ENCODE measurements at regions not wholly inside any gene's neighbourhood (a gene's known extent, or its start where the extent isn't known, plus 50 kb on each side); places are given as distances from the start of the nearest gene placed in this dataset.

DNA sequence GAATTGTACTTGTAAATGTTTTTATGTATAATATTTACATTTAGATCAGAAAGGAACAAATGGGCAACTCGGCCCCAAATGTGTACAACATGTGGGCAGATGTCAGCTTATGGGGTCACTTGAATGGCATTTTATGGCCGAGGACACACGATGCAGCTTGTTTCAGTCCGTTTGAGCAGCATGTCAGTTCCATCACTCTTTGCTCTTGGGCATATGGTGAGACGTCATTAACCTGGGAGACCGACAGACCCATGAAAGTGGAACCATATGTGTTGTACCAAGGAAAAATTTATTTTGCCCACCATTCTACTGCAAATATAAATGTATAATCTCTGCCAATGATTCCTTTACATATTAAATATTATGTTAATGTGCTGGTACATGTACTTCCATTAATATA, 561.9 kb upstream of the SOX9 start:
- TF ChIP-seq, protein P1, sequence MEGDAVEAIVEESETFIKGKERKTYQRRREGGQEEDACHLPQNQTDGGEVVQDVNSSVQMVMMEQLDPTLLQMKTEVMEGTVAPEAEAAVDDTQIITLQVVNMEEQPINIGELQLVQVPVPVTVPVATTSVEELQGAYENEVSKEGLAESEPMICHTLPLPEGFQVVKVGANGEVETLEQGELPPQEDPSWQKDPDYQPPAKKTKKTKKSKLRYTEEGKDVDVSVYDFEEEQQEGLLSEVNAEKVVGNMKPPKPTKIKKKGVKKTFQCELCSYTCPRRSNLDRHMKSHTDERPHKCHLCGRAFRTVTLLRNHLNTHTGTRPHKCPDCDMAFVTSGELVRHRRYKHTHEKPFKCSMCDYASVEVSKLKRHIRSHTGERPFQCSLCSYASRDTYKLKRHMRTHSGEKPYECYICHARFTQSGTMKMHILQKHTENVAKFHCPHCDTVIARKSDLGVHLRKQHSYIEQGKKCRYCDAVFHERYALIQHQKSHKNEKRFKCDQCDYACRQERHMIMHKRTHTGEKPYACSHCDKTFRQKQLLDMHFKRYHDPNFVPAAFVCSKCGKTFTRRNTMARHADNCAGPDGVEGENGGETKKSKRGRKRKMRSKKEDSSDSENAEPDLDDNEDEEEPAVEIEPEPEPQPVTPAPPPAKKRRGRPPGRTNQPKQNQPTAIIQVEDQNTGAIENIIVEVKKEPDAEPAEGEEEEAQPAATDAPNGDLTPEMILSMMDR (IDR thresholded peaks at IDR 0.05; ENCODE audit: poor library complexity) = no peak
- TF ChIP-seq EZH2 (IDR thresholded peaks at IDR 0.05; ENCODE audit: borderline replicate concordance) = no peak

Data from hepatocyte (in vitro differentiated cells).